ENCODE measurements at regions not wholly inside any gene's neighbourhood (a gene's known extent, or its start where the extent isn't known, plus 50 kb on each side); places are given as distances from the start of the nearest gene placed in this dataset.

- DNase-seq (ENCODE audit: extremely low read depth, low read depth): no peak
- no peak overlapping the region for H3K4me3 ChIP-seq (replicated peaks; ENCODE audit: low read depth, low read length)
- no peak for TF ChIP-seq CTCF (IDR thresholded peaks at IDR 0.05; ENCODE audit: low read depth, low read length, missing control alignments)
Measured at GRCh38 chr10:85433248-85433647, 933.3 kb downstream of the GRID1 start.

- TF ChIP-seq CTCF (IDR thresholded peaks at IDR 0.05; ENCODE audit: low read depth, low read length, missing control alignments): no peak
- H3K4me3 ChIP-seq (replicated peaks; ENCODE audit: low read depth, low read length): no peak overlapping the region
- DNase-seq (ENCODE audit: extremely low read depth, low read depth): no peak
Measured at GRCh38 chr10:85444868-85445267, 921.7 kb downstream of the GRID1 start.

- TF ChIP-seq CTCF (IDR thresholded peaks at IDR 0.05; ENCODE audit: low read depth, low read length, missing control alignments): no peak
- H3K4me3 ChIP-seq (replicated peaks; ENCODE audit: low read depth, low read length): no peak overlapping the region
- DNase-seq (ENCODE audit: extremely low read depth, low read depth): no peak
Measured at GRCh38 chr10:85445702-85446101, 920.9 kb downstream of the GRID1 start.

GRCh38 chr10:85446827-85447226, 919.8 kb downstream of the GRID1 start:
- TF ChIP-seq CTCF (IDR thresholded peaks at IDR 0.05; ENCODE audit: low read depth, low read length, missing control alignments): no peak
- no peak overlapping the region for H3K4me3 ChIP-seq (replicated peaks; ENCODE audit: low read depth, low read length)

GRCh38 chr10:85447690-85448089, 918.9 kb downstream of the GRID1 start:
- DNase-seq (ENCODE audit: extremely low read depth, low read depth): no peak
- H3K4me3 ChIP-seq (replicated peaks; ENCODE audit: low read depth, low read length): no peak overlapping the region
- TF ChIP-seq CTCF (IDR thresholded peaks at IDR 0.05; ENCODE audit: low read depth, low read length, missing control alignments): no peak

More at GRCh38 chr10:85446827-85447226, 919.8 kb downstream of the GRID1 start:
- no peak for DNase-seq (ENCODE audit: extremely low read depth, low read depth)

- DNase-seq (ENCODE audit: extremely low read depth, low read depth): no peak
- no peak for TF ChIP-seq CTCF (IDR thresholded peaks at IDR 0.05; ENCODE audit: low read depth, low read length, missing control alignments)
- no peak overlapping the region for H3K4me3 ChIP-seq (replicated peaks; ENCODE audit: low read depth, low read length)
Measured at GRCh38 chr10:85448716-85449115, 917.9 kb downstream of the GRID1 start.

- H3K4me3 ChIP-seq (replicated peaks; ENCODE audit: low read depth, low read length): no peak overlapping the region
- no peak for DNase-seq (ENCODE audit: extremely low read depth, low read depth)
- no peak for TF ChIP-seq CTCF (IDR thresholded peaks at IDR 0.05; ENCODE audit: low read depth, low read length, missing control alignments)
Measured at GRCh38 chr10:85454386-85454785, 912.2 kb downstream of the GRID1 start.

All from HFF-Myc (cell line).